Loucy (cell line): ENCODE measurements at regions not wholly inside any gene's neighbourhood (a gene's known extent, or its start where the extent isn't known, plus 50 kb on each side); places are given as distances from the start of the nearest gene placed in this dataset.

Experiments used
- H2AFZ ChIP-seq: fragments of 200-600 bp; sonication (generic); 2 replicates; pipeline ENCODE4 v1.6.0; 2016; ENCODE audit warnings: antibody characterized with exemption, mild to moderate bottlenecking, low read length, moderate library complexity
- H3F3A ChIP-seq: fragments of 200-600 bp; 2 replicates; pipeline ENCODE4 v1.6.0; 2016; ENCODE audit warnings: antibody characterized with exemption, low read depth, mild to moderate bottlenecking
- H3K27me3 ChIP-seq: fragments of 200-600 bp; sonication (generic); 2 replicates; pipeline ENCODE4 v1.6.1; 2014; ENCODE audit warnings: low read length, mild to moderate bottlenecking; ENCODE audit not compliant: insufficient read depth, poor library complexity, severe bottlenecking
- H3K36me3 ChIP-seq: fragments of 200-600 bp; sonication (generic); 2 replicates; pipeline ENCODE4 v1.6.1; 2016; ENCODE audit warnings: low read length; ENCODE audit not compliant: insufficient read depth
- H3K4me1 ChIP-seq: fragments of 200-600 bp; sonication (generic); 2 replicates; pipeline ENCODE4 v1.5.1; 2014; ENCODE audit warnings: low read length, mild to moderate bottlenecking; ENCODE audit not compliant: insufficient read depth, poor library complexity, severe bottlenecking
- H3K4me2 ChIP-seq: fragments of 200-600 bp; sonication (generic); 2 replicates; pipeline ENCODE4 v1.6.0; 2014; ENCODE audit warnings: antibody characterized with exemption, low read length, low read depth, mild to moderate bottlenecking; ENCODE audit not compliant: poor library complexity, severe bottlenecking
- H3K4me3 ChIP-seq: fragments of 200-600 bp; sonication (generic); 2 replicates; pipeline ENCODE4 v1.5.1; 2014; ENCODE audit warnings: low read length, mild to moderate bottlenecking, mixed read lengths; ENCODE audit not compliant: poor library complexity, severe bottlenecking
- H3K79me2 ChIP-seq: fragments of 200-600 bp; sonication (generic); 2 replicates; pipeline ENCODE4 v1.6.1; 2014; ENCODE audit warnings: low read length; ENCODE audit not compliant: insufficient read depth
- H3K9ac ChIP-seq: fragments of 200-600 bp; sonication (generic); 2 replicates; pipeline ENCODE4 v1.6.0; 2014; ENCODE audit warnings: mild to moderate bottlenecking, low read depth, low read length, moderate library complexity; ENCODE audit not compliant: poor library complexity, severe bottlenecking
- H3K9me2 ChIP-seq: fragments of 200-600 bp; sonication (generic); replicated peaks from 2 replicates; pipeline ENCODE4 v1.6.1; 2016; ENCODE audit warnings: low read depth, low read length, mixed read lengths
- H3K9me3 ChIP-seq: fragments of 200-600 bp; sonication (generic); 2 replicates; pipeline ENCODE4 v1.6.1; 2014; ENCODE audit warnings: mild to moderate bottlenecking, antibody characterized with exemption, low read length, low read depth; ENCODE audit not compliant: insufficient read depth
- H4K20me1 ChIP-seq: fragments of 200-600 bp; sonication (generic); 2 replicates; pipeline ENCODE4 v1.6.0; 2014; ENCODE audit warnings: antibody characterized with exemption, low read length, mild to moderate bottlenecking; ENCODE audit not compliant: insufficient read depth, poor library complexity, severe bottlenecking
- CTCF ChIP-seq: fragments of 200-600 bp; sonication (generic); conservative IDR thresholded peaks from 2 replicates; pipeline ENCODE4 v1.5.1; 2014; ENCODE audit warnings: mild to moderate bottlenecking, antibody characterized with exemption, low read length
- EZH2phosphoT487 ChIP-seq: fragments of 200-600 bp; IDR thresholded peaks from 2 replicates; pipeline ENCODE4 v1.6.1; 2018; ENCODE audit warnings: antibody characterized with exemption, mild to moderate bottlenecking, moderate library complexity, borderline replicate concordance

GRCh38 chr18:78649421-78649820 lies 330.2 kb upstream of the SALL3 start:
- no peaks in the 10 kb centered on the region for H3K9me2 ChIP-seq
- H2AFZ ChIP-seq, result no peak overlapping the region
- H3K79me2 ChIP-seq, result no peaks in the 10 kb centered on the region
- no peak overlapping the region for H3K9ac ChIP-seq
- H3K36me3 ChIP-seq, result no peaks in the 10 kb centered on the region
- TF ChIP-seq EZH2phosphoT487, result no peak
- no peak for TF ChIP-seq CTCF
- no peaks in the 10 kb centered on the region for H4K20me1 ChIP-seq
- H3K4me2 ChIP-seq, result no peak overlapping the region
- H3K9me3 ChIP-seq, result peaks cover 5% of the 10 kb centered on the region; the same call in 1 of the 2 replicates
- H3K4me3 ChIP-seq, result no peak overlapping the region
- no peaks in the 10 kb centered on the region for H3K4me1 ChIP-seq
- H3F3A ChIP-seq, result no peaks in the 10 kb centered on the region
- no peaks in the 10 kb centered on the region for H3K27me3 ChIP-seq

DNA sequence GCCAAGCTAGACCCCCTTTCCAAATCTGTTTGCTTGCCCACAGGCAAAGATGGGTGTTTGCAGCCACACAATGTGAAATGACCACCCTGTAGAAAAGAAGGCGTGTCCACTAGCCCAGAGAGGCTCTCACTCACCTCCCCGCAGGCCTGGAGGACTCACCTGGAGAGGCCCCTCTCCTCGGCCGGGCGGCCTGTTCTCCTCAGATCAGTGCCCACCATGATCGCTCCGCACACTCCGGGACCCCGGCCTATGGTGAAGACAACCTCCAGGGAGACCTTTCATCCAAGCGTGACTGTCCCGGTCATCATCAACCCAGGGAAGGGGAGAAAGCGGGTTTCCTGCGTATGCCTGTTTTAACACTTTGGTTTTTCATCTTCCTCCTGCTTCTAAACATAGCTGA lies 328.7 kb upstream of the SALL3 start:
- H3K79me2 ChIP-seq, result no peaks in the 10 kb centered on the region
- no peak overlapping the region for H3K9ac ChIP-seq
- H3K4me3 ChIP-seq, result no peak overlapping the region
- TF ChIP-seq CTCF, result no peak
- TF ChIP-seq EZH2phosphoT487, result no peak
- no peaks in the 10 kb centered on the region for H4K20me1 ChIP-seq
- H2AFZ ChIP-seq, result no peak overlapping the region
- no peaks in the 10 kb centered on the region for H3K27me3 ChIP-seq
- no peak overlapping the region for H3K4me2 ChIP-seq
- no peaks in the 10 kb centered on the region for H3K36me3 ChIP-seq
- no peaks in the 10 kb centered on the region for H3K9me2 ChIP-seq
- H3F3A ChIP-seq, result no peaks in the 10 kb centered on the region
- no peaks in the 10 kb centered on the region for H3K4me1 ChIP-seq
- peaks cover 4% of the 10 kb centered on the region; the same call in 1 of the 2 replicates for H3K9me3 ChIP-seq

DNA sequence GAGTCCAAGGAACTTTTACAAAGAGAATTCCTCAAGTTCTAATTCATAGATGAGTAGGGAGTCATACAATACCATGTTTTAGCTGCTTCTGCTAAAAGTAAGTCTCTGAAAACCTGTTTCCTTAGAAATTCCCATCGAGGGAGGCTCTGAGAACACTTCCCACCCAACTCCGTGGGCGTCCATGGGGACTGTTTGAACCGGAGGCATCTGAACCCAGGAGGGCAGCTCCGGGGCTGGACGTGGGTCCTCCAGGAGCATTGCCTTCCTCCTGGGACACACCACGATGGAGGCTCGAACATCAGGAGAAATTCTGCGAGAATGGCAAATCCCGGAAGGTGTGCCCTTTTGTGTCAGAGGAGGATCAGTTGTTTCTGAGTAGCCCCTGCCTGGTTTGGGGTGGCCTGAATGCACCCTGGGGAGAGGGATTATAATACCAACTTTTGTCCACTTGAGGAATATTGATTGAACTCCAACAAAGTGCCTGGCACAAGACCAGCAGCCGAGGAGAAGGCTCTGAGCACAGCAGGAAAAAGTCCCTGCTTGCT lies 327.5 kb upstream of the SALL3 start:
- TF ChIP-seq CTCF, result no peak
- no peak for TF ChIP-seq EZH2phosphoT487
- Histone ChIP-seq H3K27me3 (no peaks in the 10 kb centered on the region), H3K9me3 (no peaks in the 10 kb centered on the region; the same call in 1 of the 2 replicates)

More for the DNA sequence above, 327.5 kb upstream of the SALL3 start:
- Histone ChIP-seq H3K4me1 (no peaks in the 10 kb centered on the region), H3F3A (no peaks in the 10 kb centered on the region), H3K9ac (no peak overlapping the region), H3K79me2 (no peaks in the 10 kb centered on the region), H3K36me3 (no peaks in the 10 kb centered on the region), H2AFZ (no peak overlapping the region), H4K20me1 (no peaks in the 10 kb centered on the region), H3K9me2 (no peaks in the 10 kb centered on the region), H3K4me3 (no peak overlapping the region), H3K4me2 (no peak overlapping the region)
